NOMO-1 treated with DMSO at 0.1 percent for 48 hours (cell line): ENCODE measurements at regions not wholly inside any gene's neighbourhood (a gene's known extent, or its start where the extent isn't known, plus 50 kb on each side); places are given as distances from the start of the nearest gene placed in this dataset.
A peak's percentile ranks its signal among the peaks of the same experiment; 100 is the strongest.

Experiments used
- DNase-seq: peaks from one replicate; lab custom pipeline; 2025; ENCODE audit not compliant: unreplicated experiment; lab: John Stamatoyannopoulos, UW

GRCh38 chr5:104237586-104237985 lies 675.0 kb upstream of the NUDT12 start:
- DNase-seq: no peak

- DNase-seq: no peak
Observed at GRCh38 chr5:104223885-104224773, 661.5 kb upstream of the NUDT12 start.

- DNase-seq: no peak
Observed at GRCh38 chr5:104218200-104218599, 655.6 kb upstream of the NUDT12 start.

- no peak for DNase-seq
Observed at GRCh38 chr5:104213216-104213615, 650.6 kb upstream of the NUDT12 start.

GRCh38 chr5:104199771-104200170 lies 637.2 kb upstream of the NUDT12 start:
- peak; percentile 2 for DNase-seq

- DNase-seq: no peak
Observed at GRCh38 chr5:104198156-104198555, 635.6 kb upstream of the NUDT12 start.

- DNase-seq: peak; percentile 66
Observed at GRCh38 chr5:104189909-104190308, 627.3 kb upstream of the NUDT12 start.

- no peak for DNase-seq
Observed at GRCh38 chr5:104189031-104189430, 626.4 kb upstream of the NUDT12 start.

GRCh38 chr5:104187656-104188055 lies 625.1 kb upstream of the NUDT12 start:
- DNase-seq: no peak

- no peak for DNase-seq
Observed at GRCh38 chr5:104186510-104186909, 623.9 kb upstream of the NUDT12 start.

- peak; percentile 3 for DNase-seq
Observed at GRCh38 chr5:104186100-104186499, 623.5 kb upstream of the NUDT12 start.

GRCh38 chr5:104184264-104184663 lies 621.7 kb upstream of the NUDT12 start:
- DNase-seq: no peak

- DNase-seq: peak; percentile 67
Observed at GRCh38 chr5:104178829-104179456, 616.4 kb upstream of the NUDT12 start.

- DNase-seq: no peak
Observed at GRCh38 chr5:104178066-104178465, 615.5 kb upstream of the NUDT12 start.

- DNase-seq: no peak
Observed at GRCh38 chr5:104177651-104178050, 615.1 kb upstream of the NUDT12 start.

- DNase-seq: no peak
Observed at GRCh38 chr5:104172976-104173375, 610.4 kb upstream of the NUDT12 start.

GRCh38 chr5:104171958-104172690 lies 609.5 kb upstream of the NUDT12 start:
- DNase-seq: no peak

- DNase-seq: no peak
Observed at GRCh38 chr5:104170926-104171325, 608.3 kb upstream of the NUDT12 start.

- DNase-seq: no peak
Observed at GRCh38 chr5:104146652-104147051, 584.1 kb upstream of the NUDT12 start.

- no peak for DNase-seq
Observed at GRCh38 chr5:104139840-104140239, 577.3 kb upstream of the NUDT12 start.

GRCh38 chr5:104130320-104130719 lies 567.7 kb upstream of the NUDT12 start:
- DNase-seq: no peak

GRCh38 chr5:104128348-104128747 lies 565.8 kb upstream of the NUDT12 start:
- no peak for DNase-seq
